Hepatocyte (in vitro differentiated cells): ENCODE measurements at regions not wholly inside any gene's neighbourhood (a gene's known extent, or its start where the extent isn't known, plus 50 kb on each side); places are given as distances from the start of the nearest gene placed in this dataset.

ENCODE experiments used
- DNase-seq: peaks from one replicate; pipeline ENCODE4 v3.0.0-alpha.2; 2016; ENCODE audit warnings: low spot score
- H2AFZ ChIP-seq: fragments of 200-600 bp; sonication (generic); 2 replicates; pipeline ENCODE4 v1.6.0; 2016; ENCODE audit warnings: antibody characterized with exemption, mild to moderate bottlenecking
- H3K27ac ChIP-seq: fragments of 200-600 bp; sonication (generic); 2 replicates; pipeline ENCODE4 v1.5.1; 2016; ENCODE audit warnings: mild to moderate bottlenecking
- H3K27me3 ChIP-seq: fragments of 200-600 bp; sonication (generic); 2 replicates; pipeline ENCODE4 v1.6.1; 2016
- H3K36me3 ChIP-seq: fragments of 200-600 bp; sonication (generic); replicated peaks from 2 replicates; pipeline ENCODE4 v1.5.1; 2016; ENCODE audit warnings: low read depth; ENCODE audit not compliant: insufficient read depth
- H3K4me1 ChIP-seq: fragments of 200-600 bp; sonication (generic); 2 replicates; pipeline ENCODE4 v1.5.1; 2016; ENCODE audit warnings: mild to moderate bottlenecking, moderate library complexity; ENCODE audit not compliant: insufficient read depth
- H3K4me2 ChIP-seq: fragments of 200-600 bp; sonication (generic); 2 replicates; pipeline ENCODE4 v1.6.0; 2016
- H3K4me3 ChIP-seq: fragments of 200-600 bp; sonication (generic); 2 replicates; pipeline ENCODE4 v1.5.1; 2016; ENCODE audit warnings: mild to moderate bottlenecking
- H3K79me2 ChIP-seq: fragments of 200-600 bp; sonication (generic); 2 replicates; pipeline ENCODE4 v1.6.0; 2017; ENCODE audit warnings: mild to moderate bottlenecking
- H3K9me2 ChIP-seq: fragments of 200-600 bp; sonication (generic); replicated peaks from 2 replicates; pipeline ENCODE4 v1.6.0; 2017; ENCODE audit warnings: mild to moderate bottlenecking; ENCODE audit not compliant: insufficient read depth
- H3K9me3 ChIP-seq: fragments of 200-600 bp; sonication (generic); 2 replicates; pipeline ENCODE4 v1.5.1; 2016; ENCODE audit warnings: low read depth, mild to moderate bottlenecking
- H4K20me1 ChIP-seq: fragments of 200-600 bp; sonication (generic); 2 replicates; pipeline ENCODE4 v1.6.0; 2016; ENCODE audit warnings: mild to moderate bottlenecking; ENCODE audit not compliant: insufficient read depth, poor library complexity, severe bottlenecking
- EZH2 ChIP-seq: fragments of 200-600 bp; sonication (generic); IDR thresholded peaks from 2 replicates; pipeline ENCODE4 v1.6.1; 2016; ENCODE audit warnings: antibody characterized with exemption, mild to moderate bottlenecking, borderline replicate concordance
- EZH2phosphoT487 ChIP-seq: fragments of 200-600 bp; sonication (generic); IDR thresholded peaks from one replicate; pipeline ENCODE4 v1.6.1; 2018; ENCODE audit warnings: antibody characterized with exemption, mild to moderate bottlenecking, low read depth, moderate library complexity; ENCODE audit not compliant: unreplicated experiment, severe bottlenecking
- WGBS: methylation state at CpG from one replicate; pipeline ENCODE4 v1.1.6; 2016; ENCODE audit warnings: low lambda C conversion rate; ENCODE audit errors: missing lambda C conversion rate; 5-methylcytosine and 5-hydroxymethylcytosine counted together
- TF ChIP-seq, protein P1 (sequence below): fragments of 200-600 bp; sonication (generic); IDR thresholded peaks from 2 replicates; pipeline ENCODE4 v1.5.1; 2016; ENCODE audit warnings: antibody characterized with exemption, mild to moderate bottlenecking; ENCODE audit not compliant: poor library complexity

DNA sequence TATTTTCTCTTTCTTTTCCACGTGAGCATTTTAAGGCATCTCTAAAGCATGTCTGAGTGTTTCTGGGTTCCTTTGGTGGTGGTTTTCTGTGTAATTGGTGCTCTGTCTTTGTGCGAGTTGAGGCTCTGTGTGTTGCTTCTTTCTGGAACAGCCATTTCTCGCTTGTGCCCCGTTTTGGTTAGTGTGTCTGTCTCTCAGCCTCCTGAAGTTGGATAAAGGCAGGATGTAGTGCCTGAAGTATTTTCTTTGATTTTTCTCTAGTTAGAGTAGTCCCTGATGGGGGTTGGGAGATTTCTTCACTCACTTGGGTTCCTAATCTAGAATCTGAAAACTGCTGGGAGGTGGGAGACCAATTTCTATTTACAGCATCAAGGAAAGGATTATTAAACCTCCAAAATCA, 129.7 kb upstream of the TMEM161B start:
- no peaks in the 10 kb centered on the region for H4K20me1 ChIP-seq
- H3K27ac ChIP-seq = no peak overlapping the region
- no peak for DNase-seq
- H3K4me2 ChIP-seq = no peak overlapping the region
- H3K4me3 ChIP-seq = no peak overlapping the region
- no peak overlapping the region for H2AFZ ChIP-seq
- no peaks in the 10 kb centered on the region for H3K4me1 ChIP-seq
- no peak for TF ChIP-seq EZH2
- TF ChIP-seq, protein P1, sequence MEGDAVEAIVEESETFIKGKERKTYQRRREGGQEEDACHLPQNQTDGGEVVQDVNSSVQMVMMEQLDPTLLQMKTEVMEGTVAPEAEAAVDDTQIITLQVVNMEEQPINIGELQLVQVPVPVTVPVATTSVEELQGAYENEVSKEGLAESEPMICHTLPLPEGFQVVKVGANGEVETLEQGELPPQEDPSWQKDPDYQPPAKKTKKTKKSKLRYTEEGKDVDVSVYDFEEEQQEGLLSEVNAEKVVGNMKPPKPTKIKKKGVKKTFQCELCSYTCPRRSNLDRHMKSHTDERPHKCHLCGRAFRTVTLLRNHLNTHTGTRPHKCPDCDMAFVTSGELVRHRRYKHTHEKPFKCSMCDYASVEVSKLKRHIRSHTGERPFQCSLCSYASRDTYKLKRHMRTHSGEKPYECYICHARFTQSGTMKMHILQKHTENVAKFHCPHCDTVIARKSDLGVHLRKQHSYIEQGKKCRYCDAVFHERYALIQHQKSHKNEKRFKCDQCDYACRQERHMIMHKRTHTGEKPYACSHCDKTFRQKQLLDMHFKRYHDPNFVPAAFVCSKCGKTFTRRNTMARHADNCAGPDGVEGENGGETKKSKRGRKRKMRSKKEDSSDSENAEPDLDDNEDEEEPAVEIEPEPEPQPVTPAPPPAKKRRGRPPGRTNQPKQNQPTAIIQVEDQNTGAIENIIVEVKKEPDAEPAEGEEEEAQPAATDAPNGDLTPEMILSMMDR = no peak
- TF ChIP-seq EZH2phosphoT487 = no peak
- H3K36me3 ChIP-seq = no peaks in the 10 kb centered on the region
- H3K9me2 ChIP-seq = no peaks in the 10 kb centered on the region
- H3K27me3 ChIP-seq = peaks cover 31% of the 10 kb centered on the region
- no peaks in the 10 kb centered on the region for H3K79me2 ChIP-seq
- WGBS = 56% methylated on average over 4 of the region's 4 CpGs
- no peaks in the 10 kb centered on the region for H3K9me3 ChIP-seq

DNA sequence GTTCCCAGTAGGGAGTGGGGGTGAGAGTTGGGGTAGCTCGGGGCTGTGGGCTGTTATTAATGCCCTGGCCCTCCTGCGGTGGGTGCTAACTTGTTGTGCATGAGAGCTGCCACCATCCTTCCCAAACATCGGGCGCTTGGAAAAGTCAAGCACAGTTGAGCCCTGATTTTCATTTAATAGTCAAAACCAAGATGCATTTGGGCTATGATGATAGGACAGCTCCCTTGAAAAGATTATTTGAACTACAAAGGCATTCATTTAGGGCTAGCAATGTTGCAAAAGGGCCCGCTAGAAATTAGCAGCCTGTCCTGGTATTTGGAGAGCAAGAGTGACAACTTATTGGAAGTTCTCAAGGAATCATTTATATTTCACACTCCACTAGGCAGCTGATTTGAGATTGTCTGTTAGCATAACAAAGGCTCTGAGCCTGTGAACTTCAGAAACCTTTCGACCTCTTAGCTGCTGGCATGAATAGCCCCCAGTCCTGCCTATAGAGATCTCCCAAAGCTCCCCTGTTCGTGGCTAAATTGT, 128.2 kb upstream of the TMEM161B start:
- DNase-seq = no peak
- Histone ChIP-seq H3K9me2 (no peaks in the 10 kb centered on the region), H4K20me1 (no peaks in the 10 kb centered on the region), H3K79me2 (no peaks in the 10 kb centered on the region), H2AFZ (no peak overlapping the region), H3K27me3 (peaks cover 31% of the 10 kb centered on the region), H3K27ac (no peak overlapping the region), H3K36me3 (no peaks in the 10 kb centered on the region), H3K4me2 (peak overlapping the region; percentile 64), H3K4me1 (no peaks in the 10 kb centered on the region), H3K9me3 (no peaks in the 10 kb centered on the region), H3K4me3 (no peak overlapping the region)
- 46% methylated on average over 7 of the region's 7 CpGs for WGBS
- TF ChIP-seq, protein P1 = no peak
- TF ChIP-seq EZH2phosphoT487 (no peak), EZH2 (no peak)

DNA sequence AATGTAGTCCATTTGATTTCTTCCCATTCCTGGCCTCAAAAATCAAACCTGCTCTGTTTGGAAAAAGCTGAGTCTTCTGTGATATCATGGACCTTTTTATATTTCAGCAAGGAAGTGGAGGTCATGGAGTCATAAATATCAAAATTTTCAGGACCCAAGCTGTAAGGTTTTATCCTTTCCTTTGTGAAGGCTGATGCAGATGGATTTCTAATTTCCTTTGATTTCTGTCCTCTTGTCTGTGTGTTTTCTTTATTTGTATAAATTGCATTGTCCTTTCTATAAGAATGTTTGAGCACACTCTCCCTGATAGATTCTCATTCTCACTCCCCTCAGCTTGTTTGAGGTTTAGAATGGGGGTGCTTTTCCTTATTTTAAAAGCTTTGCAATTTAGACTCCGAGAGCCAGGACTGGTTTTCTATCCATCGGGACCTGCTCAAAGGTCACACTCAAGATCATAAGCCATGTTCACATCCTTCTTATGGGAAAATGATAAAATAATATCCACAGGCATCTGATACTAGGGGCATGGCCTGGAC, 127.4 kb upstream of the TMEM161B start:
- H3K4me2 ChIP-seq = no peak overlapping the region
- peaks cover 31% of the 10 kb centered on the region for H3K27me3 ChIP-seq
- H3K9me3 ChIP-seq = no peaks in the 10 kb centered on the region
- no peak for DNase-seq
- TF ChIP-seq EZH2 (no peak), EZH2phosphoT487 (no peak)
- TF ChIP-seq, protein P1 = no peak
- no peaks in the 10 kb centered on the region for H4K20me1 ChIP-seq
- H3K27ac ChIP-seq = no peak overlapping the region
- no peaks in the 10 kb centered on the region for H3K9me2 ChIP-seq
- no peaks in the 10 kb centered on the region for H3K4me1 ChIP-seq
- H3K36me3 ChIP-seq = no peaks in the 10 kb centered on the region
- 91% methylated on average over 2 of the region's 2 CpGs for WGBS
- H3K79me2 ChIP-seq = no peaks in the 10 kb centered on the region
- H2AFZ ChIP-seq = no peak overlapping the region
- no peak overlapping the region for H3K4me3 ChIP-seq

DNA sequence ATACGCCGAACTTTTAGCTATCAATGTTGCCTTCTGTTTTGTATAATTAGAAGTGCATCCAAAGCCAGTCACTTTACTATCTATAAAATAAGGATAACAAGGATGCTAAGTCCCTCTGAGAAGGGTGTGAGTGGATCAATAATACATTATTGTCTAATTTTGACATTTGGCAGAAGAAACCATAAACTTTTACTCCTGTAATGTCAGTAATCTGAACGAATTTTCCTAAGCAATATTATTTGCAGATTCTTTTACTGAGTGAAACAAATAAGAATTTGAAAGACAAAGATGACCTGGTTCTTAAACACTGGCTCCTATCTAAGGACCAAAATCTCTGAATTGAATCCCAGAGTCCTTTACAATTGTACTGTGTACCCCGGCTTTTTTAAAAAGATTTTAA, 126.6 kb upstream of the TMEM161B start:
- Histone ChIP-seq H4K20me1 (no peaks in the 10 kb centered on the region), H2AFZ (no peak overlapping the region), H3K9me2 (no peaks in the 10 kb centered on the region), H3K4me3 (no peak overlapping the region), H3K79me2 (no peaks in the 10 kb centered on the region), H3K36me3 (no peaks in the 10 kb centered on the region), H3K27me3 (peaks cover 31% of the 10 kb centered on the region), H3K4me2 (no peak overlapping the region), H3K9me3 (no peaks in the 10 kb centered on the region), H3K27ac (no peak overlapping the region), H3K4me1 (no peaks in the 10 kb centered on the region)
- 66% methylated on average over 4 of the region's 4 CpGs for whole genome bisulfite sequencing
- DNase-seq = no peak
- TF ChIP-seq EZH2phosphoT487 = no peak
- TF ChIP-seq, protein P1 = no peak
- no peak for TF ChIP-seq EZH2
